KBM-7 (cell line): ENCODE measurements at regions not wholly inside any gene's neighbourhood (a gene's known extent, or its start where the extent isn't known, plus 50 kb on each side); places are given as distances from the start of the nearest gene placed in this dataset.
"Not testable (repeated sequence)": the region's sequence is repeated elsewhere in the genome, so short reads cannot be mapped to it uniquely, and the experiment has no call there.

Experiments used
- DNase-seq: peaks from one replicate; pipeline ENCODE4 v3.0.0-alpha.2; 2015
- in situ Hi-C: fragments of 300-500 bp; cut with MboI; formaldehyde crosslinking; loops from 2 replicates; pipeline ENCODE4 v1.14.3; 2020; ENCODE audit warnings: low sequenced_read_pairs, low pct_unique_long_range_greater_than_20kb, mixed read lengths

- in situ Hi-C loops = no loop called here
- no peak for DNase-seq
These were observed 68.8 kb upstream of the ARID1A start for GRCh38 chr1:26626994-26627393.

GRCh38 chr1:26627954-26628353 lies 67.9 kb upstream of the ARID1A start:
- peak; percentile 77 for DNase-seq
- in situ Hi-C loops = no loop called here

GRCh38 chr1:26630634-26631033 lies 65.2 kb upstream of the ARID1A start:
- in situ Hi-C loops = no loop called here
- DNase-seq = no peak

GRCh38 chr1:26635800-26636199 lies 60.0 kb upstream of the ARID1A start:
- DNase-seq, in situ Hi-C loops: not testable (repeated sequence)

GRCh38 chr1:26645734-26646133 lies 50.1 kb upstream of the ARID1A start:
- DNase-seq = no peak
- in situ Hi-C loops = no loop called here
